Spinal cord (tissue), 9 donors: ENCODE measurements at regions not wholly inside any gene's neighbourhood (a gene's known extent, or its start where the extent isn't known, plus 50 kb on each side); places are given as distances from the start of the nearest gene placed in this dataset.

Source experiments
- DNase-seq, 6 donors: peaks; one replicate each; pipeline versions ENCODE4 v3.0.0 to v3.0.0-alpha.2; 2013 to 2015; ENCODE audit warnings: low spot score in 6 of 6, low read depth in 4 of 6
- H3K27ac ChIP-seq: one replicate; pipeline ENCODE4 v1.5.1; 2013; ENCODE audit warnings: low read depth, low read length, control low read depth
- H3K27me3 ChIP-seq: one replicate; pipeline ENCODE4 v1.6.1; 2013; ENCODE audit warnings: low read length; ENCODE audit not compliant: control insufficient read depth, insufficient read depth
- H3K36me3 ChIP-seq: one replicate; pipeline ENCODE4 v1.6.1; 2013; ENCODE audit warnings: low read length; ENCODE audit not compliant: control insufficient read depth, insufficient read depth
- H3K4me1 ChIP-seq: one replicate; pipeline ENCODE4 v1.6.1; 2013; ENCODE audit warnings: low read length; ENCODE audit not compliant: control insufficient read depth, insufficient read depth
- H3K4me3 ChIP-seq: one replicate; pipeline ENCODE4 v1.5.1; 2013; ENCODE audit warnings: low read depth, low read length, control low read depth
- H3K9me3 ChIP-seq: one replicate; pipeline ENCODE4 v1.6.1; 2013; ENCODE audit warnings: low read length; ENCODE audit not compliant: control insufficient read depth, insufficient read depth
- WGBS: methylation state at CpG from one replicate; pipeline ENCODE4 v1.1.5; 2013; ENCODE audit warnings: missing lambda C conversion rate; ENCODE audit not compliant: insufficient coverage; 5-methylcytosine and 5-hydroxymethylcytosine counted together
- donor health status: healthy.

DNA sequence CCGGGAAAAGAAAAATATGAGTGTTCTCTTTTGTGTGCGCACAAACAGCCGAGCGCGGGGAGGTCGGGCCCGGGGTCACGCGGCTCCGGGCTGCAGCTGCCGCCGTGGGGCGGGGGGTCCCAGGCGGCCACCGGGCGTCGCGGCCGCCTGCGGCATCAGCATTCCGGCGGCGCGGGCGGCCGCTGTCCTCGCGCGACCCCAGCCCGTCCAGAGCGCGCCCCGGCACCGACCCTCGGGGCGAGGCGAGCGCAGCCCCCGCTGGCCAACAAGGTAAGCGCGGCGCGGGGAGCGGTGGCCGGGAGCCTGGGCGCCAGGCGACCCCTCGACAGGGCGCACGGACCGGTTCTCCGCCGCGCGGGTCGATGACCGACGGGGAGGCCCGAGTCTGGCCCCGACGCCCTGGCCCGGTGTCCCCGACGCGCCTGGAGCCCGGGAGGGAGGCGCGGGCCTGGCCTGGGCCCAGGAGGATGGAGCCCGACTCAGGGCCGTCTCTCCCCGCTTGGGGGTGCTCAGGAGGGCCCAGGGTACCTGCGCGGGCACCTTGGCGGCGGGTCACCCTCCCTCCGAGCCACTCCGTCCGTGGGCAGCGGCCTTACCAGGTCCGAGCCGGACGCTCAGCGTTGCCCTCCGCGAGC lies 103.9 kb upstream of the DIO3 start:
- no peak overlapping the region for H3K27ac ChIP-seq
- peaks cover 14% of the 10 kb centered on the region for H3K4me1 ChIP-seq
- DNase-seq: no peak
- no peaks in the 10 kb centered on the region for H3K36me3 ChIP-seq
- peaks cover 62% of the 10 kb centered on the region for H3K27me3 ChIP-seq
- no peak overlapping the region for H3K4me3 ChIP-seq
- WGBS: 6% methylated on average over 85 of the region's 85 CpGs
- H3K9me3 ChIP-seq: no peaks in the 10 kb centered on the region

DNA sequence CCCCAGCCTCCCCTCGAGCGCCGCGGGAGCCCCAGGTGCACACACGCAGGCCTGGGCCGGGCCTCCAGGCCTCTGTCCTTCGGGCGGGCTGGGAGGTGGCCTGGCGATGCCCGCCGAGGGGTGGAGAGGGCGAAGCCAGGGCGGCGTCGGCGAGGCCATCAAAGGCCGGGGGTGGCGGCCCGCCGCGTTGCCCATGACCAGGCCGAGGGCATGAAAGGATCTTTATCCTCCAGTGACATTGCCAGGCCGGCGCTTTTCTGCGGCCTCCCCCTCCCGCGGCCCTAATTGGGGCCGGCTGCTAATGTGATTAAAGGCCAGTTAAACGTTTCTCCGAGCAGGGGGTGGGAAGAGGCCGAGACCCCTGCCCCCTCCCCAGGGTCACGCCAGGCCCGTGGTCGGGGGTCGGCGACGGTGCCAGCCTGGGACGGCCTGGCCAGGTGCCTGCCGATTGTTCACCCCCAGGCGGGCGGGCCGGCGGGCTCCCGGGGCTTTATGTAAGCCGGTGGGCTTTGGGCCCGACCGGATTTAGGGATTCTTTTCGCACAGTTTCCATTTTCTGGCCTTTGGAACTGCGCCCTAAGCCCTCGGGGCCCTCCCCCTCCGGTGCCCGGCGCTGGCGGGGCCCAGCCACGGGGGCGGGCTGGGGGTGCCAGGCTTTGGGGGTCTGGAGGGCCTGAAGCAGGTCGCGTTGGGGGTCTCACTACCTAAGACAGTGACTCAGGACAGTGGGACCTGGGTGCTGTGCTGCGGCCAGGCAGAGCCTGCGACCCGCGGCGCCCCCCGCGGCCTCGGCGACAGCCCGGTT lies 103.2 kb upstream of the DIO3 start:
- H3K36me3 ChIP-seq: no peaks in the 10 kb centered on the region
- peaks cover 17% of the 10 kb centered on the region for H3K4me1 ChIP-seq
- no peaks in the 10 kb centered on the region for H3K9me3 ChIP-seq
- 10% methylated on average over 67 of the region's 68 CpGs for WGBS
- no peak overlapping the region for H3K27ac ChIP-seq
- H3K27me3 ChIP-seq: peaks cover 62% of the 10 kb centered on the region
- no peak for DNase-seq
- no peak overlapping the region for H3K4me3 ChIP-seq

DNA sequence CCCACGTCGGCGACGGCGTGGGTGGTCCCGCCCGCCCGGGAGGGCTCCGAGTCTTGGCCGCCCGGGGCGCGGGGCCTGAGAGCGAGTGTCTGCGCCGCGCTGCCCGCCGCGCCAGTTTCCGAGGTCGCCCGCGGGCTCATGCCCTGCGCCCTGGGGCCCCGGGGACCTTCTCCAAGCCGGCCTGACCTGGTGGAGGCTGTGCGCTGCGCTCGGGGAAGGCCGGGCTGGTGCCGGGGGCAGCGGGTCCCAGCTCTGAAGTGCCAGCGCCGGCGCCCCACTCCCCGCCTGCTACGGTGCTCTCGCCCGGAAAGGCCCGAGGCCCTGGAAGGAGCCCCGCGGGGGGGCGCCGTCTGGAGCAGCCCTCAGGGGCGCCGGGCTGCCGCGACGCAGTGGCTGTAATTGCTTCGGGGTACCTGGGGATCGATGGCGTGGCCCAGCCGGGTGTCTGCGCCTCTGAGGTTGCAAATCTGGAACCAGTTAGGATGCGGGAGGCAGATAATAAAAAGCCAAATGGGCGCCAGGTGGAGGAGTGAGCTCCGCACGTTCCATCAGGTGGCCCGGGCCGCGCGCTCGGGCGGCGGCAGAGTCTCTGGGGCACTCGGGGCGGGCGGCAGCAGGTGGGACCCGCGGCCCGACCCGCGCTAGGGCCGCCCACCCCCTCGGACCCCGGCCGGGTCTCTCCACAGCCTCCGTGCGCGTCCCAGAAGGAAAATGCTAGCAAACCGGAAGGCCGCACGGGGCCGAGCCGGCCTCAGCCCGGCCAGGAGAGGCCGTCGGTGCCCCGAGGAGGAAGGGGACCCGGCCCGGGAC lies 102.3 kb upstream of the DIO3 start:
- Histone ChIP-seq H3K4me1 (peaks cover 18% of the 10 kb centered on the region), H3K27ac (no peak overlapping the region), H3K4me3 (no peak overlapping the region), H3K36me3 (no peaks in the 10 kb centered on the region), H3K27me3 (peaks cover 60% of the 10 kb centered on the region), H3K9me3 (no peaks in the 10 kb centered on the region)
- WGBS: 4% methylated on average over 92 of the region's 92 CpGs
- peak in 2 of 6 donors; percentile 30 to 35 for DNase-seq

DNA sequence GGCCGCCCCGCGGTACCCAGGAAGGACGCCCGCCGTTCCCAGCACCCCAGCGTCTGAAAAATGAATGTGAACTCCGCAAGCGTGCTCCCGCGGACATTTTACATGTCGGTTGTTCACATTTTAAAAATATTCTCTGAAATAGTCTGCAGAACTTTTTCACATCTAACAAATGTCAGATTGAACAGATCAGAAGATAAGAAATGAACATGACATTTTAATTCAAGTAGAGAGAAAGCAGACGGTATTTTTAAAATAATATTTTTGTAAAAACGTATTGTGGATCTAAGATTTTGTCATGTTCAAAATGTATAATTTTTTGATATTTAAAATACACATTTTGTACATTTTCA lies 101.8 kb upstream of the DIO3 start:
- DNase-seq: peak in 1 of 6 donors; percentile 35
- no peaks in the 10 kb centered on the region for H3K9me3 ChIP-seq
- no peak overlapping the region for H3K27ac ChIP-seq
- no peak overlapping the region for H3K4me3 ChIP-seq
- H3K4me1 ChIP-seq: peaks cover 18% of the 10 kb centered on the region
- H3K27me3 ChIP-seq: peaks cover 58% of the 10 kb centered on the region
- WGBS: 36% methylated on average over 6 of the region's 14 CpGs
- H3K36me3 ChIP-seq: no peaks in the 10 kb centered on the region

DNA sequence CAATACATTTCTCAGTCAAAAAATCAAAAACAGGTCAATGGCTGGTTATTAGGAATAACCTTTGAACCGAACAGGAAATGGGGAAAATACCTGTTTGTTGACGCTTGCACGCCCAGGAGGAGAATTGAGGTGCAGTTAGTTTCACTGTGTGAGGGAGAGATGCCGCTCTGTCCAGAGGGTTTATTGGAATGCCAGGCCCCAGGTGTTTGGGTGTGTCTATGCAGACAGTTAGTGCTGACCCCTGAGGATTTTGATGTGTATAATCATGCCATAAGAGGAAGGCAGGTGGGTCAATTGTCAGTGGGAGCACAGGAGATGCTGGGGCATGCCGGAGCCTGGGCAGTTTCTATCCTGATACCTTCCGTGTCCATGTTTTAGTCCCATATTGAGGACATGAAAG lies 100.8 kb upstream of the DIO3 start:
- Histone ChIP-seq H3K4me3 (no peak overlapping the region), H3K9me3 (no peaks in the 10 kb centered on the region), H3K27me3 (peaks cover 52% of the 10 kb centered on the region), H3K36me3 (no peaks in the 10 kb centered on the region), H3K27ac (no peak overlapping the region), H3K4me1 (peaks cover 18% of the 10 kb centered on the region)
- 100% methylated on average over 4 of the region's 6 CpGs for WGBS
- DNase-seq: no peak

DNA sequence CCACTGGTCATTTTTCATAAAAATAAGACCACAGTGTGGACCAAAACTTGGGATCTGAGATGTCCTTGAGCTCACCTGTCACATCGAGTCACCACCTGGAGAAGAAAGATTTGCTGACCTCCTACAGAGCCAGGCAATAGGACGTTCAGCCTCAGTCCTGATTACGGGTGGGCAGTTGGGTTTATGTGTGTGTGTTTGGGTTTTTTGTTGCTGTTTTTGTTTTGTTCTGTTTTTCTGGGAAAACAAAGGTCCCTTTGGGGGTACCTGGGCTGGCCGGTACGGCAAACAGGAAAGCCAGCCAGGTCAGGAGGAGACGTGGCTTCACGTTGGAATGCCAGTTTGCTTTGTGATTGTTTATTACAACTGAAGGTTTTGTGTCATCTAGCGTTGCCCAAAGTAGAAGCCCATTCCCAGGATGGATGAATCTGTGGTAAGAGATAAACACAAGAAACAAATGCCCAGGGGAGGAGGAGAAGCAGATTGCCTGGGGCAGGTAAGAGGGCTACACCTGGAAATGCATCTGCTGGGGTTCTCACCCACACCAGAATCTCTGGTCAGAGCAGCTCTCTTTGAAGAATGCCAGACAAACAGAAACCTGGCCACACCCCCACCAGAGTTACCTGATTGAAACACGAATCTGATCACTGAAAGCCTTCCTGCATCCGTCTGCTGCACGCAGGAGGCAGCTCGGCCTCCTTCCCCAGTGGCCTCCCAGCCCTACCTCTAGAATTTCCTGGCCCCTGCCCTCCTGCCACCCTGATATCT lies 100.1 kb upstream of the DIO3 start:
- Histone ChIP-seq H3K9me3 (no peaks in the 10 kb centered on the region), H3K4me1 (peaks cover 18% of the 10 kb centered on the region), H3K27me3 (peaks cover 46% of the 10 kb centered on the region), H3K27ac (no peak overlapping the region), H3K4me3 (no peak overlapping the region), H3K36me3 (no peaks in the 10 kb centered on the region)
- no peak for DNase-seq
- 90% methylated on average over 12 of the region's 12 CpGs for WGBS

DNA sequence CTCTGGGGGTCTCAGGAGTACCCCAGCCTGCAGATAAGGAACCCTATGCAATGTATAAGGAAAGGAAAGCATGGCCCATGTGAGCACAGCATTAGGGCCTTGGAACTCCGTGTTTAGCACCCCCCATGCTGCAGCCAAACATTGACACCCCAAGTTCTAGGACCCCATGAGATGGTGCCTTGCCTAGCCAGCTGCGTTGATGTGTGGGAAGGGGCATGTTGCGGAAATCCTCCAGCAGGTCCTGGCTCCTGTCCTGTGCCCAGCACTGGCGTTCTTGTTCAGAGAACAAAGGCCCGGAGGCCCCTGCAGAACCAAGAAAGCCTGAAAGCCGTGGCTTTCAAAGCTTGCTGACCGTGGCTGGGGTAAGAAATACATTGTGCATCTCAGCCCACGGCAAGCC lies 99.4 kb upstream of the DIO3 start:
- Histone ChIP-seq H3K4me1 (peaks cover 18% of the 10 kb centered on the region), H3K36me3 (no peaks in the 10 kb centered on the region), H3K27ac (no peak overlapping the region), H3K9me3 (no peaks in the 10 kb centered on the region), H3K4me3 (no peak overlapping the region), H3K27me3 (peaks cover 38% of the 10 kb centered on the region)
- peak in 1 of 6 donors; percentile 24 for DNase-seq
- 55% methylated on average over 4 of the region's 8 CpGs for WGBS

DNA sequence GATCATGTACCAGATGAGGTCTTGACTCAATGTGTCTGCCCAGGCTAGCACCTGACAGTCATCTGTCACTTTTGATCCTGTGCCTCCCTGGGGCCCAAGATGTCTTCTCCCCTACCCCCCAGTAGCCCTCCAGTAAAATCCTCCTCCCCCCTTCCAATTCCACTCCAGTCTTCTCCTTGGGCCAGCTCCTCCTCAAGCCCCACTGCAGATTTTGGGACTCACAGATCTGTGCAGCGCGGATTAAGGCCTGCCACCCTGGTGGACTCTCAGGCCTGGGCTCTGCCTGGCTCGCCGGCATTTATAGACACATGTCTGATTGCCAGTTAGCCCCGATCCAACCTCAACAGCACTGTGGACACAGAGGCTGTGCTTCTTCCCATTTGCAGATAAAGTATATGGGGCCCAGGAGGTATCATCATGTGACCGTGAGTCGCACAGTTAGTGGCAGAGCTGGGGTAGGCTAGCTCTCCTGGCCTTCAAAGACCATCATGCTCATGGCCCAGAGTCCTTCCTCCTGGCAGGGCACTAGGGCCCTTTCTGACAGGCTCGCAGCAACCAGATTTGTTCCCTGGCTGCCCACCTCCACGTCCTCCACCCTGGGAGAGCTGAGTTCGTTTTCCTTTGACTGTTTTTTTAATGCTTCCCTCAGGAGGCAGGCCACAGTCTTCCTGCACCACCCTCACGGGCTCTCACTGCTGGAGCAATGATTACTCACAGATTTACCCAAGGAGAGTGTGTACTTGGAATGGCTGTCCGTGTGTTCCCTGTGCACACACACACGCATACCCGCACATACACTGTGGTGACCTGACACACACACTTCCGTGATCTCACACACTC lies 98.3 kb upstream of the DIO3 start:
- WGBS: 86% methylated on average over 14 of the region's 15 CpGs
- Histone ChIP-seq H3K27me3 (peaks cover 32% of the 10 kb centered on the region), H3K4me1 (peaks cover 17% of the 10 kb centered on the region), H3K36me3 (no peaks in the 10 kb centered on the region), H3K4me3 (no peak overlapping the region), H3K9me3 (no peaks in the 10 kb centered on the region), H3K27ac (no peak overlapping the region)
- no peak for DNase-seq
